HCT116 (cell line): ENCODE measurements at regions not wholly inside any gene's neighbourhood (a gene's known extent, or its start where the extent isn't known, plus 50 kb on each side); places are given as distances from the start of the nearest gene placed in this dataset.

Experiments
- TF ChIP-seq, protein P1 (sequence below), 3 experiments: fragments of 200-600 bp in 1 of 3; sonication (generic) in 1 of 3; IDR thresholded peaks in 2 of 3; conservative IDR thresholded peaks in 1 of 3; 2 replicates each; pipeline ENCODE4 v1.5.1; 2012 to 2017; ENCODE audit warnings: low read depth in 2 of 3, low read length in 2 of 3, antibody characterized with exemption in 1 of 3, borderline replicate concordance in 1 of 3, control low read depth in 1 of 3, mild to moderate bottlenecking in 1 of 3, mixed read lengths in 1 of 3, mixed run types in 1 of 3, moderate library complexity in 1 of 3; ENCODE audit not compliant: insufficient read depth in 1 of 3
- TF ChIP-seq, protein P2 (sequence below): IDR thresholded peaks from 2 replicates; pipeline ENCODE4 v1.6.1; 2012

DNA sequence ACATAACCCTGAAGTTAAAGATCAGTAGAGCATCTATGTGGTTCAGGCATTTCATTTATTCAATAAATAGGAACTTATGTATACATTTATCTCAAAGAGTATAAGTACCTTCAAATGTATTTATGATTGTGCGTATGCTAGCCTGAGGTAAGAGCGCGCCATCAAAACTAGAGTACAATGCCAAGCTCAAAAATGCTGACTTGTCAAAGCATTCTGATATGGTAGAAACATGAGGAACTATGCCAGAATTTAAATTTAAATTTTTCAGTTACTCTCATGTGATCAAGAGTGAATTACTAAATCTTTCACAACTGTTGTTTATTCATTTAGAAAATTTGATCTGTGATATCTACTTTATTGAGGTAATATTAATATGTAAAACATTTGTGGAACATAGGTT, 225.5 kb upstream of the CDH8 start:
- TF ChIP-seq, protein P1, sequence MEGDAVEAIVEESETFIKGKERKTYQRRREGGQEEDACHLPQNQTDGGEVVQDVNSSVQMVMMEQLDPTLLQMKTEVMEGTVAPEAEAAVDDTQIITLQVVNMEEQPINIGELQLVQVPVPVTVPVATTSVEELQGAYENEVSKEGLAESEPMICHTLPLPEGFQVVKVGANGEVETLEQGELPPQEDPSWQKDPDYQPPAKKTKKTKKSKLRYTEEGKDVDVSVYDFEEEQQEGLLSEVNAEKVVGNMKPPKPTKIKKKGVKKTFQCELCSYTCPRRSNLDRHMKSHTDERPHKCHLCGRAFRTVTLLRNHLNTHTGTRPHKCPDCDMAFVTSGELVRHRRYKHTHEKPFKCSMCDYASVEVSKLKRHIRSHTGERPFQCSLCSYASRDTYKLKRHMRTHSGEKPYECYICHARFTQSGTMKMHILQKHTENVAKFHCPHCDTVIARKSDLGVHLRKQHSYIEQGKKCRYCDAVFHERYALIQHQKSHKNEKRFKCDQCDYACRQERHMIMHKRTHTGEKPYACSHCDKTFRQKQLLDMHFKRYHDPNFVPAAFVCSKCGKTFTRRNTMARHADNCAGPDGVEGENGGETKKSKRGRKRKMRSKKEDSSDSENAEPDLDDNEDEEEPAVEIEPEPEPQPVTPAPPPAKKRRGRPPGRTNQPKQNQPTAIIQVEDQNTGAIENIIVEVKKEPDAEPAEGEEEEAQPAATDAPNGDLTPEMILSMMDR (IDR thresholded peaks at IDR 0.05 in 2 of 3, conservative IDR thresholded peaks at IDR 0.05 in 1 of 3; ENCODE audit: borderline replicate concordance in 1 of 3, insufficient read depth in 1 of 3, low read depth in 2 of 3, low read length in 2 of 3), result no peak
- TF ChIP-seq, protein P2, sequence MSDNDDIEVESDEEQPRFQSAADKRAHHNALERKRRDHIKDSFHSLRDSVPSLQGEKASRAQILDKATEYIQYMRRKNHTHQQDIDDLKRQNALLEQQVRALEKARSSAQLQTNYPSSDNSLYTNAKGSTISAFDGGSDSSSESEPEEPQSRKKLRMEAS, result no peak
